ENCODE measurements at regions not wholly inside any gene's neighbourhood (a gene's known extent, or its start where the extent isn't known, plus 50 kb on each side); places are given as distances from the start of the nearest gene placed in this dataset.

GRCh38 chrX:6599230-6599860, 64.4 kb upstream of the VCX3A start:
- TF ChIP-seq CTCF (IDR thresholded peaks at IDR 0.05): no peak
- TF ChIP-seq EP300 (IDR thresholded peaks at IDR 0.05): no peak
